ENCODE measurements at regions not wholly inside any gene's neighbourhood (a gene's known extent, or its start where the extent isn't known, plus 50 kb on each side); places are given as distances from the start of the nearest gene placed in this dataset.

DNA sequence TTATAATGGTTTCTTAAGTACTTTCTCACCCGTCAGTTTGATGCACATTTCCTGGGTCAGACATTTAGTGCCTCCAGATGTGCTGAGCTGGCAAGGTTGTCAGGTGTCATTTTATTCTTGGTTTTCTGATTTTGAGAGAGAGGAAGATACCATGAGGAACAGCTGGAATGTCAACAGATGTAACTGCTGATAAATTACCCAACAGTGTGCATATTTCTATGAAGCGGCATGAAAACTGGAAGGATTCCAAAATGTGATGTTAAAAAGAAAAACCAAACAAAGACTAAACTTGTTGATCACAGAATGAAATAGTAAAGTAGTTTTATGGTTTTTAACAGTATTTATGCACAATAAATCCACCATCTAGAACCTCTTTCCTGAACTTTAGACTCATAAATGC, 447.3 kb downstream of the HDGFL1 start:
- H3K9me1 ChIP-seq (replicated peaks; ENCODE audit: control insufficient read depth, extremely low read depth, insufficient read depth, low read length): no peaks in the 10 kb centered on the region
- H3K9ac ChIP-seq (replicated peaks; ENCODE audit: extremely low read depth, insufficient read depth, low read length): no peak overlapping the region
- no peaks in the 10 kb centered on the region for H3K27me3 ChIP-seq (ENCODE audit: control insufficient read depth in 2 of 2, insufficient read depth in 2 of 2, low read length in 2 of 2)
- H3K9me3 ChIP-seq (replicated peaks; ENCODE audit: control insufficient read depth, insufficient read depth, low read length): no peaks in the 10 kb centered on the region
- H3K36me3 ChIP-seq (ENCODE audit: control insufficient read depth in 2 of 2, extremely low read depth in 1 of 2, insufficient read depth in 2 of 2, low read length in 2 of 2): no peaks in the 10 kb centered on the region
- no peak overlapping the region for H3K27ac ChIP-seq (ENCODE audit: insufficient read depth, low read depth, low read length)
- FAIRE-seq (no peak), DNase-seq (ENCODE audit: low read depth, low spot score) (peak; percentile 18)
- BruUV-seq (replicated peaks): no TSS peak
- H3K4me1 ChIP-seq (ENCODE audit: control insufficient read depth, extremely low read depth, insufficient read depth, low read length): no peaks in the 10 kb centered on the region
- no peak overlapping the region for H3K4me3 ChIP-seq (replicated peaks in 1 of 3; ENCODE audit: insufficient read depth in 1 of 3, low read depth in 1 of 3, low read length in 3 of 3)
- no peaks in the 10 kb centered on the region for H4K20me1 ChIP-seq (replicated peaks; ENCODE audit: control insufficient read depth, extremely low read depth, insufficient read depth, low read length)
- ChIA-PET POLR2A (no interaction called here), CTCF (no interaction called here)
- intact Hi-C loops (cut with micrococcal nuclease): no loop called here
- H3K4me2 ChIP-seq (ENCODE audit: insufficient read depth, low read length): no peak overlapping the region
- no peaks in the 10 kb centered on the region for H3K79me2 ChIP-seq (ENCODE audit: control insufficient read depth, insufficient read depth, low read length)
- H2AFZ ChIP-seq (ENCODE audit: low read depth, low read length): no peak overlapping the region
- dilution Hi-C loops (cut with MboI; ENCODE audit: extremely low pct_ligation_motif_present, low sequenced_read_pairs): no loop called here
- TF ChIP-seq EZH2 (IDR thresholded peaks at IDR 0.05; ENCODE audit: borderline replicate concordance, low read depth, low read length, severe bottlenecking) (no peak), POLR2AphosphoS5 (IDR thresholded peaks at IDR 0.05; ENCODE audit: insufficient read depth, low read depth, low read length) (no peak), MYC (IDR thresholded peaks at IDR 0.05; ENCODE audit: low read depth, low read length) (no peak), GATA2 (IDR thresholded peaks at IDR 0.05; ENCODE audit: insufficient read depth, insufficient read length, low read depth, low read length) (no peak)

DNA sequence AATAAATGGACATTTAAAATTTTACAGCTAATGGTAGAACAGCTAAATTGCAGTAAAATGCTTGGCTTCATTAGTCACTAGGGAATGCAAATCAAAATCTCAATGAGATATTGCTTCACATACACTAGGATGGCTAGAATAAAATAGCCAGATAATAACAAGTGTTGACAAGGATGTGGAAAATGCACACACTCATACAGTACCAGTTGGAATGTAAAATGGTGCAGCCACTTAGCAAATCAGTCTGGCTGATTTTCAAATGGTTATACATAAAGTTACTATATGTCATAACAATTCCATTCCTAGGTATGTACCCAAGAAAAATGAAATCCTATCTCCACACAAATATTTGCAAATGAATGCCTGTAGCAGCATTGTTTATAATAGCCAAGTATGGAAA, 452.1 kb downstream of the HDGFL1 start:
- Histone ChIP-seq H3K4me3 (replicated peaks in 1 of 3; ENCODE audit: insufficient read depth in 1 of 3, low read depth in 1 of 3, low read length in 3 of 3) (no peak overlapping the region), H3K9me1 (replicated peaks; ENCODE audit: control insufficient read depth, extremely low read depth, insufficient read depth, low read length) (no peaks in the 10 kb centered on the region), H4K20me1 (replicated peaks; ENCODE audit: control insufficient read depth, extremely low read depth, insufficient read depth, low read length) (no peaks in the 10 kb centered on the region), H3K27ac (ENCODE audit: insufficient read depth, low read depth, low read length) (no peak overlapping the region), H3K4me2 (ENCODE audit: insufficient read depth, low read length) (no peak overlapping the region), H3K27me3 (ENCODE audit: control insufficient read depth in 2 of 2, insufficient read depth in 2 of 2, low read length in 2 of 2) (no peaks in the 10 kb centered on the region), H3K36me3 (ENCODE audit: control insufficient read depth in 2 of 2, extremely low read depth in 1 of 2, insufficient read depth in 2 of 2, low read length in 2 of 2) (no peaks in the 10 kb centered on the region), H2AFZ (ENCODE audit: low read depth, low read length) (no peak overlapping the region), H3K9me3 (replicated peaks; ENCODE audit: control insufficient read depth, insufficient read depth, low read length) (no peaks in the 10 kb centered on the region), H3K9ac (replicated peaks; ENCODE audit: extremely low read depth, insufficient read depth, low read length) (no peak overlapping the region), H3K4me1 (ENCODE audit: control insufficient read depth, extremely low read depth, insufficient read depth, low read length) (no peaks in the 10 kb centered on the region), H3K79me2 (ENCODE audit: control insufficient read depth, insufficient read depth, low read length) (no peaks in the 10 kb centered on the region)
- ChIA-PET CTCF (no interaction called here), POLR2A (no interaction called here)
- TF ChIP-seq, protein P1, sequence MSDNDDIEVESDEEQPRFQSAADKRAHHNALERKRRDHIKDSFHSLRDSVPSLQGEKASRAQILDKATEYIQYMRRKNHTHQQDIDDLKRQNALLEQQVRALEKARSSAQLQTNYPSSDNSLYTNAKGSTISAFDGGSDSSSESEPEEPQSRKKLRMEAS (IDR thresholded peaks at IDR 0.05; ENCODE audit: insufficient read depth, insufficient read length): no peak
- no peak for TF ChIP-seq POLR2AphosphoS5 (IDR thresholded peaks at IDR 0.05; ENCODE audit: insufficient read depth, low read depth, low read length)
- TF ChIP-seq MYC (IDR thresholded peaks at IDR 0.05; ENCODE audit: low read depth, low read length): no peak
- TF ChIP-seq, protein P2, sequence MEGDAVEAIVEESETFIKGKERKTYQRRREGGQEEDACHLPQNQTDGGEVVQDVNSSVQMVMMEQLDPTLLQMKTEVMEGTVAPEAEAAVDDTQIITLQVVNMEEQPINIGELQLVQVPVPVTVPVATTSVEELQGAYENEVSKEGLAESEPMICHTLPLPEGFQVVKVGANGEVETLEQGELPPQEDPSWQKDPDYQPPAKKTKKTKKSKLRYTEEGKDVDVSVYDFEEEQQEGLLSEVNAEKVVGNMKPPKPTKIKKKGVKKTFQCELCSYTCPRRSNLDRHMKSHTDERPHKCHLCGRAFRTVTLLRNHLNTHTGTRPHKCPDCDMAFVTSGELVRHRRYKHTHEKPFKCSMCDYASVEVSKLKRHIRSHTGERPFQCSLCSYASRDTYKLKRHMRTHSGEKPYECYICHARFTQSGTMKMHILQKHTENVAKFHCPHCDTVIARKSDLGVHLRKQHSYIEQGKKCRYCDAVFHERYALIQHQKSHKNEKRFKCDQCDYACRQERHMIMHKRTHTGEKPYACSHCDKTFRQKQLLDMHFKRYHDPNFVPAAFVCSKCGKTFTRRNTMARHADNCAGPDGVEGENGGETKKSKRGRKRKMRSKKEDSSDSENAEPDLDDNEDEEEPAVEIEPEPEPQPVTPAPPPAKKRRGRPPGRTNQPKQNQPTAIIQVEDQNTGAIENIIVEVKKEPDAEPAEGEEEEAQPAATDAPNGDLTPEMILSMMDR (IDR thresholded peaks at IDR 0.05; ENCODE audit: extremely low read depth in 1 of 2, insufficient read depth in 1 of 2, low read depth in 1 of 2, low read length in 2 of 2): no peak
- TF ChIP-seq FOS (IDR thresholded peaks at IDR 0.05; ENCODE audit: borderline replicate concordance, insufficient read depth, low read length): no peak
- no peak for TF ChIP-seq JUN (IDR thresholded peaks at IDR 0.05; ENCODE audit: borderline replicate concordance, insufficient read depth, insufficient read length, low read depth)
- TF ChIP-seq POLR2A (IDR thresholded peaks at IDR 0.05; ENCODE audit: low read depth, low read length): no peak
- no peak for TF ChIP-seq GATA2 (IDR thresholded peaks at IDR 0.05; ENCODE audit: insufficient read depth, insufficient read length, low read depth, low read length)
- TF ChIP-seq EZH2 (IDR thresholded peaks at IDR 0.05; ENCODE audit: borderline replicate concordance, low read depth, low read length, severe bottlenecking): no peak
- no TSS peak for BruUV-seq (replicated peaks)
- FAIRE-seq (no peak), DNase-seq (ENCODE audit: low read depth, low spot score) (no peak)
- intact Hi-C loops (cut with micrococcal nuclease) (no loop called here), dilution Hi-C loops (cut with MboI; ENCODE audit: extremely low pct_ligation_motif_present, low sequenced_read_pairs) (no loop called here)
